GM12892 (cell line): ENCODE measurements at regions not wholly inside any gene's neighbourhood (a gene's known extent, or its start where the extent isn't known, plus 50 kb on each side); places are given as distances from the start of the nearest gene placed in this dataset.

Experiments
- POLR2A ChIP-seq: IDR thresholded peaks from 2 replicates; pipeline ENCODE4 v1.6.1; 2011; ENCODE audit warnings: low read depth, low read length, control low read depth
- TAF1 ChIP-seq: IDR thresholded peaks from 2 replicates; pipeline ENCODE4 v1.6.1; 2011; ENCODE audit warnings: low read depth, mild to moderate bottlenecking, control low read depth, low read length, borderline replicate concordance

DNA sequence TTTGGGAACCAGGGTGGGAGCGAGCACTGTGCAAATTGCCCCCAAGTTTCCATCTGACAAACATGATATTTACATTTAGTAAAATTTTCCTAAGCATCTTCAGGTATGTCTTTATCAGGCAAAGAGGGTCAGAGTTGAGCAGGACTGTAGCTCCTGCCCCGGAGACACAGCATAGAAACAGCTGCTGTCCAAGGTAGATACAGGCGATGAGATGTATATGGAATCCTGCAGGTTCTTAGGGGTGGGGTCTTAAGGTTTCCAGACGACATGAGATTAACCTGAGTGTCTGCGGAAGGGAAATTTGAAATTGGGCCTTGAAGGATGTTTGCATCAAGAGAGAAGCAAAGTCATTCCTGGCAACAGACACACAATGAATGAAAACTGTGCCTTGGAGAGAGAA lies 998.8 kb downstream of the AACS start:
- TF ChIP-seq POLR2A (no peak), TAF1 (no peak)
